ENCODE measurements at regions not wholly inside any gene's neighbourhood (a gene's known extent, or its start where the extent isn't known, plus 50 kb on each side); places are given as distances from the start of the nearest gene placed in this dataset.
"Not testable (repeated sequence)": the region's sequence is repeated elsewhere in the genome, so short reads cannot be mapped to it uniquely, and the experiment has no call there.

DNA sequence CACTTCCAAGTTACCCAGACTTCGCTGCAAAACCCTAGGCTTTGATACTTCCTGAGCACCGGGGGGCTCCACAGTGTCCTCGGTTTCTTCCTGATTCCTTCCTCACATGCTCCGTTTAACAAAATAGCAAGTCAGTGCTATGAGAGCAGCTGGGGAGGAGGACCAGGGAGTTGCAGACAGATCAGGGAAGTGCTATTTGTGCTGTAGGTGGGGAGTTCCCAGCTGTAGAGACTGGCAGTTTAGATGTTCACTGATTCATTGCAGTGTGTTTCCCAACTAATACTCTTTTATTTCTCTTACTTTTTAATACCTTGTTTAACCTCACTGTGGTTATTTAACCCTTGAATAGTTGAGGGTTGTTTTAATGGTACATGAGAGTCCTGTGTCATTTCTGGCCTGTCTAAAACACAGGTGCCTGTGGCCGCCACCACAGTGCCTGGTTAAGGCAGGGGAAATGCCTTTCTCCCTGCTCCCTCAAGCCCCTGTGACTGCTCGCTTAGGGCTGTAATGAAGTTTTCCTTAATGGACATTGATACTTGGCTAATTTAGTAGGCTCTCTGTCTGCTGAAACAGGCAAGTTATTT is 113.5 kb downstream of the GOLGA6L22 start:
- H3K9ac ChIP-seq; H3K36me3 ChIP-seq (ENCODE audit: low read depth); H3K9me3 ChIP-seq (ENCODE audit: low read depth); DNase-seq; H3F3A ChIP-seq (ENCODE audit: insufficient read depth); H2AFZ ChIP-seq; H3K4me2 ChIP-seq (ENCODE audit: unreplicated experiment); H3K27ac ChIP-seq; H3K27me3 ChIP-seq (replicated peaks; ENCODE audit: insufficient read depth); H3K4me1 ChIP-seq (ENCODE audit: insufficient read depth); H3K79me2 ChIP-seq (ENCODE audit: insufficient read depth); H4K20me1 ChIP-seq (ENCODE audit: insufficient read depth); H3K4me3 ChIP-seq; in situ Hi-C loops (cut with MboI); H3K9me2 ChIP-seq (ENCODE audit: insufficient read depth): not testable (repeated sequence)
- WGBS, 2 experiments (ENCODE audit: low coverage in 1 of 2, low lambda C conversion rate in 2 of 2, missing lambda C conversion rate in 2 of 2) = 73 to 90% methylated on average over 3 to 4 of the region's 6 CpGs

- WGBS, 2 experiments (ENCODE audit: low coverage in 1 of 2, low lambda C conversion rate in 2 of 2, missing lambda C conversion rate in 2 of 2) = 94 to 96% methylated on average over 16 to 17 of the region's 17 CpGs
- in situ Hi-C loops (cut with MboI) = not testable (repeated sequence)
Measured at GRCh38 chr15:22572792-22573191, 114.1 kb downstream of the GOLGA6L22 start.

GRCh38 chr15:22577828-22578227 is 119.1 kb downstream of the GOLGA6L22 start:
- H3K9ac ChIP-seq; H3K9me2 ChIP-seq (ENCODE audit: insufficient read depth); in situ Hi-C loops (cut with MboI); H3K9me3 ChIP-seq (ENCODE audit: low read depth); H4K20me1 ChIP-seq (ENCODE audit: insufficient read depth); H3K79me2 ChIP-seq (ENCODE audit: insufficient read depth); H3K27ac ChIP-seq; DNase-seq; H3K27me3 ChIP-seq (replicated peaks; ENCODE audit: insufficient read depth); H3F3A ChIP-seq (ENCODE audit: insufficient read depth); H2AFZ ChIP-seq; H3K36me3 ChIP-seq (ENCODE audit: low read depth); H3K4me2 ChIP-seq (ENCODE audit: unreplicated experiment); H3K4me3 ChIP-seq; H3K4me1 ChIP-seq (ENCODE audit: insufficient read depth): not testable (repeated sequence)
- 90 to 93% methylated on average over 2 of the region's 4 CpGs for WGBS, 2 experiments (ENCODE audit: low coverage in 1 of 2, low lambda C conversion rate in 2 of 2, missing lambda C conversion rate in 2 of 2)

More at GRCh38 chr15:22572792-22573191, 114.1 kb downstream of the GOLGA6L22 start:
- H3K4me2 ChIP-seq (ENCODE audit: unreplicated experiment); H3K9me3 ChIP-seq (ENCODE audit: low read depth); H3K9me2 ChIP-seq (ENCODE audit: insufficient read depth); H3K27me3 ChIP-seq (replicated peaks; ENCODE audit: insufficient read depth); H3K9ac ChIP-seq; H2AFZ ChIP-seq; H3K4me1 ChIP-seq (ENCODE audit: insufficient read depth); H3F3A ChIP-seq (ENCODE audit: insufficient read depth); H4K20me1 ChIP-seq (ENCODE audit: insufficient read depth); H3K36me3 ChIP-seq (ENCODE audit: low read depth); H3K79me2 ChIP-seq (ENCODE audit: insufficient read depth); H3K27ac ChIP-seq; DNase-seq; H3K4me3 ChIP-seq: not testable (repeated sequence)

DNA sequence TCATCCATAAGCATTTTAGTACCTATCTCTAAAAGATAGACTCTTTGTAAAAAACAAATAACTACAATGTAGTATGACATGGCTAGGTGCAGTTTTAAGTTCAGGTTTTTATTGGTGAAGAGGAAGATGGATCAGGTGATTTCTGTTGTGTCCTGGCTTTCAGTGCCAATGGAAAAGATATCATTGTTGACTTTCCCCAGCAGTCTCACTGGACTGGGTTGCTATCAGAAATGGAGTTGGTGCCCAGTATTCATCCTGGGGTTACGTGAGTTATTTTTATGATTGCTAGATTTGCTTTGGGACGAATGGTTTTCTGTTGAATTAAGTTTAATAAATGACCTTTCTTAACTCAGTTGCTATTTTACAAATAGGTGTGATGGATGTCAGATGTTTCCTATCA is 120.5 kb downstream of the GOLGA6L22 start:
- H3K9me3 ChIP-seq (ENCODE audit: low read depth); in situ Hi-C loops (cut with MboI): not testable (repeated sequence)

DNA sequence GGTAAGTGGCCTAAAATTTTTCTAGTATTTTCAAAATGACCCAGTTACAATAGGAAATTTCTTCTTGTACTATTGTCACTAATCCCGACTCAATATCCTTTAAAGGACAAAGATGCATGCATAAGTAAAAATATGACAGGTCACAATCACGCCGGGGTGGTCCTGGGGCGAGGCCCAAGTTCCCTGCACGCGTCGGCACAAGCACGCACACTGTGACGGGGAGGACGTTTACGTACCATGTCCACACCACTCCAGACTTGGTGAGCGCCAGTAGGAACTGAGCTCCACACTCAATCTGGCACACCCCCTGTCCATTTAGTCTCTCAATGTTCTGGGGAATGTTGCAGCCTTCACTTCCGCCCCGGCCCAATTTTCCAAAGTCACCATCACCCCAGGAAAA is 128.7 kb downstream of the GOLGA6L22 start:
- H3F3A ChIP-seq (ENCODE audit: insufficient read depth); H3K4me1 ChIP-seq (ENCODE audit: insufficient read depth); DNase-seq; H3K79me2 ChIP-seq (ENCODE audit: insufficient read depth); H3K4me2 ChIP-seq (ENCODE audit: unreplicated experiment); H2AFZ ChIP-seq; H3K4me3 ChIP-seq; H4K20me1 ChIP-seq (ENCODE audit: insufficient read depth); in situ Hi-C loops (cut with MboI); H3K9me2 ChIP-seq (ENCODE audit: insufficient read depth); H3K9ac ChIP-seq; H3K27ac ChIP-seq; H3K27me3 ChIP-seq (replicated peaks; ENCODE audit: insufficient read depth); H3K36me3 ChIP-seq (ENCODE audit: low read depth); H3K9me3 ChIP-seq (ENCODE audit: low read depth): not testable (repeated sequence)
- 96 to 98% methylated on average over 11 to 12 of the region's 14 CpGs for WGBS, 2 experiments (ENCODE audit: low coverage in 1 of 2, low lambda C conversion rate in 2 of 2, missing lambda C conversion rate in 2 of 2)

More for the DNA sequence above, 120.5 kb downstream of the GOLGA6L22 start:
- H2AFZ ChIP-seq; H3K79me2 ChIP-seq (ENCODE audit: insufficient read depth); H3F3A ChIP-seq (ENCODE audit: insufficient read depth); H3K27me3 ChIP-seq (replicated peaks; ENCODE audit: insufficient read depth); DNase-seq; H3K4me1 ChIP-seq (ENCODE audit: insufficient read depth); H3K36me3 ChIP-seq (ENCODE audit: low read depth); H3K9me2 ChIP-seq (ENCODE audit: insufficient read depth); H3K4me3 ChIP-seq; H3K4me2 ChIP-seq (ENCODE audit: unreplicated experiment); H3K27ac ChIP-seq; H4K20me1 ChIP-seq (ENCODE audit: insufficient read depth); H3K9ac ChIP-seq: not testable (repeated sequence)
- WGBS, 2 experiments (ENCODE audit: low coverage in 1 of 2, low lambda C conversion rate in 2 of 2, missing lambda C conversion rate in 2 of 2) = 100% methylated on average over 1 of the region's 2 CpGs; no CpG with 5 or more reads in 1 of the 2 experiments

GRCh38 chr15:22598552-22598951 is 139.8 kb downstream of the GOLGA6L22 start:
- H2AFZ ChIP-seq; H3K79me2 ChIP-seq (ENCODE audit: insufficient read depth); H4K20me1 ChIP-seq (ENCODE audit: insufficient read depth); H3K9me3 ChIP-seq (ENCODE audit: low read depth); H3K4me1 ChIP-seq (ENCODE audit: insufficient read depth); H3K27me3 ChIP-seq (replicated peaks; ENCODE audit: insufficient read depth); H3K27ac ChIP-seq; H3K4me2 ChIP-seq (ENCODE audit: unreplicated experiment); in situ Hi-C loops (cut with MboI); H3K9ac ChIP-seq; H3K36me3 ChIP-seq (ENCODE audit: low read depth); H3K4me3 ChIP-seq; DNase-seq; H3K9me2 ChIP-seq (ENCODE audit: insufficient read depth); H3F3A ChIP-seq (ENCODE audit: insufficient read depth): not testable (repeated sequence)
- WGBS, 2 experiments (ENCODE audit: low coverage in 1 of 2, low lambda C conversion rate in 2 of 2, missing lambda C conversion rate in 2 of 2) = 82 to 90% methylated on average over 9 to 13 of the region's 14 CpGs

GRCh38 chr15:22599526-22600320 is 141.0 kb downstream of the GOLGA6L22 start:
- WGBS, 2 experiments (ENCODE audit: low coverage in 1 of 2, low lambda C conversion rate in 2 of 2, missing lambda C conversion rate in 2 of 2) = 77 to 84% methylated on average over 27 to 30 of the region's 30 CpGs

More at GRCh38 chr15:22599526-22600320, 141.0 kb downstream of the GOLGA6L22 start:
- H3K9me3 ChIP-seq (ENCODE audit: low read depth); H3F3A ChIP-seq (ENCODE audit: insufficient read depth); H3K4me3 ChIP-seq; H4K20me1 ChIP-seq (ENCODE audit: insufficient read depth); H3K9ac ChIP-seq; H3K27ac ChIP-seq; H3K9me2 ChIP-seq (ENCODE audit: insufficient read depth); H3K79me2 ChIP-seq (ENCODE audit: insufficient read depth); in situ Hi-C loops (cut with MboI); H3K4me2 ChIP-seq (ENCODE audit: unreplicated experiment); H3K4me1 ChIP-seq (ENCODE audit: insufficient read depth); DNase-seq; H3K36me3 ChIP-seq (ENCODE audit: low read depth); H3K27me3 ChIP-seq (replicated peaks; ENCODE audit: insufficient read depth); H2AFZ ChIP-seq: not testable (repeated sequence)
